GM12892 (cell line): ENCODE measurements at regions not wholly inside any gene's neighbourhood (a gene's known extent, or its start where the extent isn't known, plus 50 kb on each side); places are given as distances from the start of the nearest gene placed in this dataset.

Source experiments
- POLR2AphosphoS5 ChIP-seq: IDR thresholded peaks from 2 replicates; pipeline ENCODE4 v1.6.1; 2011; ENCODE audit warnings: low read depth, low read length, control low read depth
- TAF1 ChIP-seq: IDR thresholded peaks from 2 replicates; pipeline ENCODE4 v1.6.1; 2011; ENCODE audit warnings: low read depth, mild to moderate bottlenecking, control low read depth, low read length, borderline replicate concordance

- TF ChIP-seq POLR2AphosphoS5 (no peak), TAF1 (no peak)
Measured at GRCh38 chr1:166297993-166298392, 131.2 kb upstream of the FAM78B start.
